Left ventricle myocardium inferior (tissue), 1 donor: ENCODE measurements at regions not wholly inside any gene's neighbourhood (a gene's known extent, or its start where the extent isn't known, plus 50 kb on each side); places are given as distances from the start of the nearest gene placed in this dataset.

Experiments
- DNase-seq: peaks from one replicate; pipeline ENCODE4 v3.0.0-alpha.2; 2020
- H3K27ac ChIP-seq: fragments of 200-600 bp; replicated peaks from 2 replicates; pipeline ENCODE4 v1.8.0; 2021
- H3K27me3 ChIP-seq: fragments of 200-600 bp; 2 replicates; pipeline ENCODE4 v1.8.0; 2021; ENCODE audit warnings: low read depth
- H3K36me3 ChIP-seq: fragments of 200-600 bp; 2 replicates; pipeline ENCODE4 v1.8.0; 2021
- H3K4me1 ChIP-seq: fragments of 200-600 bp; 2 replicates; pipeline ENCODE4 v1.8.0; 2021
- H3K4me3 ChIP-seq: fragments of 200-600 bp; 2 replicates; pipeline ENCODE4 v1.8.0; 2021; ENCODE audit warnings: mild to moderate bottlenecking, moderate library complexity
- H3K9me3 ChIP-seq: fragments of 200-600 bp; replicated peaks from 2 replicates; pipeline ENCODE4 v1.8.0; 2021
- intact Hi-C: fragments of 100-400 bp; cut with micrococcal nuclease; formaldehyde crosslinking; loops from one replicate; pipeline ENCODE4 v1.11.0; 2022
- TF ChIP-seq, protein P1 (sequence below): fragments of 200-600 bp; IDR thresholded peaks from 2 replicates; pipeline ENCODE4 v1.8.0; 2021; ENCODE audit warnings: antibody characterized with exemption, mild to moderate bottlenecking, borderline replicate concordance
- donor health status: DM: no; HTN: yes; CAD: no; lungs with severe emphysema.

- intact Hi-C loops: no loop called here
- DNase-seq: no peak
- no peak overlapping the region for H3K27ac ChIP-seq
- no peaks in the 10 kb centered on the region for H3K4me1 ChIP-seq
- peaks cover 24% of the 10 kb centered on the region for H3K27me3 ChIP-seq
- TF ChIP-seq, protein P1, sequence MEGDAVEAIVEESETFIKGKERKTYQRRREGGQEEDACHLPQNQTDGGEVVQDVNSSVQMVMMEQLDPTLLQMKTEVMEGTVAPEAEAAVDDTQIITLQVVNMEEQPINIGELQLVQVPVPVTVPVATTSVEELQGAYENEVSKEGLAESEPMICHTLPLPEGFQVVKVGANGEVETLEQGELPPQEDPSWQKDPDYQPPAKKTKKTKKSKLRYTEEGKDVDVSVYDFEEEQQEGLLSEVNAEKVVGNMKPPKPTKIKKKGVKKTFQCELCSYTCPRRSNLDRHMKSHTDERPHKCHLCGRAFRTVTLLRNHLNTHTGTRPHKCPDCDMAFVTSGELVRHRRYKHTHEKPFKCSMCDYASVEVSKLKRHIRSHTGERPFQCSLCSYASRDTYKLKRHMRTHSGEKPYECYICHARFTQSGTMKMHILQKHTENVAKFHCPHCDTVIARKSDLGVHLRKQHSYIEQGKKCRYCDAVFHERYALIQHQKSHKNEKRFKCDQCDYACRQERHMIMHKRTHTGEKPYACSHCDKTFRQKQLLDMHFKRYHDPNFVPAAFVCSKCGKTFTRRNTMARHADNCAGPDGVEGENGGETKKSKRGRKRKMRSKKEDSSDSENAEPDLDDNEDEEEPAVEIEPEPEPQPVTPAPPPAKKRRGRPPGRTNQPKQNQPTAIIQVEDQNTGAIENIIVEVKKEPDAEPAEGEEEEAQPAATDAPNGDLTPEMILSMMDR: no peak
- no peak overlapping the region for H3K4me3 ChIP-seq
- H3K9me3 ChIP-seq: no peaks in the 10 kb centered on the region
- no peaks in the 10 kb centered on the region for H3K36me3 ChIP-seq
Observed at GRCh38 chr7:156529956-156530355, 110.6 kb upstream of the RNF32 start.

DNA sequence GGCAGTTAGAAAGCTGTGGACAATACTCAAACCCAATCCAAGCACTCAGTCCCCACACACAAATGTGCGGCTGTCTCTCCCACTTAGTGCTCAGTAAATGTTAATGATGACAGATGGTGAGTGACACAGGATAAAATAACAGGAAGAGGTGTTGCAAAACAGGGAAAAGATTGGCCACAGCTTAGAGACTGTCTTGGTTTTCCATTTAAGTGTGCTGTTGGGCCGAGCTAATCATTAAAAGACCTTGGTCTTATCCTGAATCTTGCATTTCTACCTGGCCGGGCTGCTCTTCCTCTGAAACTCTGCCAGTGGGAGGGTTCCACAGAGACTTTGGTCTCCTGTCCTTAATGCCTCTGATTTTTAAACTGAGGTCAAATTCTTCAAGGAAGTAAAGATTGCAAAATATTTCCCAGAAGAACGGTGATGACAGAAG, 113.1 kb upstream of the RNF32 start:
- TF ChIP-seq, protein P1: no peak
- H3K9me3 ChIP-seq: no peaks in the 10 kb centered on the region
- no peaks in the 10 kb centered on the region for H3K36me3 ChIP-seq
- H3K4me3 ChIP-seq: no peak overlapping the region
- no peaks in the 10 kb centered on the region for H3K4me1 ChIP-seq
- peaks cover 24% of the 10 kb centered on the region for H3K27me3 ChIP-seq
- intact Hi-C loops: no loop called here
- DNase-seq: no peak
- H3K27ac ChIP-seq: no peak overlapping the region

DNA sequence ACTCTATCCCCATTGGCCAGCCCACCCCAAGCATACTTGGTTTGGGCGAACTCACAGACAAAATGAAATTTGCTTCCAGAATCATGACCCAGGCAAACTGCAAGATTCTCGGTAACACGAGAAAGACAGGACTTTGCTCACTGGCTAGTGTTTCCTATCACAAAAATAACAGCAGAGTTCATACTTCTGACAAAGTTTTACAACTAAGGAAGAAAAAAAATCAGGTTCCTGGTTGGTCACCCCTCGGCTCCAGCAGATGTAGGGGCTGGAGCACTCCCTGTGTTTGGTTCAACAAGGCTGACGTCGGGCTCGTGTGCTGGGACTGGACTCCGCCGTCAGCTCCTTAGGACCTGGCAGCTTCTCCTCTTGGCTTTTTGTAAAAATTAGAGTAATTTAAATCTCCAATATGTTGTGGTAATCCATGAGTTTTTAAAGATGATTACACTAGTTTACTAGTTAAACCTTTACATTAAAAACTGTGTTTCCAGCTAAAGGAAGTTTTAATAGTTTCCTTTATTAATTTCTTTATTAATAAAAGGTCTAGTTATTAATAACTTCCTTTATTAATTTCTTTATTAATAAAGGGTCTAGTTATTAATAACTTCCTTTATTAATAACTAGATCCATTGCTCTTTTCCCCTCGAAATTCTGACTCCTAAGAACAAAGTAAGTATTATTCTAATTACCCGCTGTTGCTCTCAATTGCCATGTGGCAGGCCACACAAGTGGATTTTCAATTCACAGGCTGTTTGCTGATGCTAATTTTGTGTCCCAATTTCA, 115.6 kb upstream of the RNF32 start:
- Histone ChIP-seq H3K27me3 (peaks cover 27% of the 10 kb centered on the region), H3K27ac (no peak overlapping the region), H3K9me3 (no peaks in the 10 kb centered on the region), H3K4me1 (no peaks in the 10 kb centered on the region), H3K4me3 (no peak overlapping the region), H3K36me3 (no peaks in the 10 kb centered on the region)
- DNase-seq: no peak
- intact Hi-C loops: no loop called here
- TF ChIP-seq, protein P1: no peak

DNA sequence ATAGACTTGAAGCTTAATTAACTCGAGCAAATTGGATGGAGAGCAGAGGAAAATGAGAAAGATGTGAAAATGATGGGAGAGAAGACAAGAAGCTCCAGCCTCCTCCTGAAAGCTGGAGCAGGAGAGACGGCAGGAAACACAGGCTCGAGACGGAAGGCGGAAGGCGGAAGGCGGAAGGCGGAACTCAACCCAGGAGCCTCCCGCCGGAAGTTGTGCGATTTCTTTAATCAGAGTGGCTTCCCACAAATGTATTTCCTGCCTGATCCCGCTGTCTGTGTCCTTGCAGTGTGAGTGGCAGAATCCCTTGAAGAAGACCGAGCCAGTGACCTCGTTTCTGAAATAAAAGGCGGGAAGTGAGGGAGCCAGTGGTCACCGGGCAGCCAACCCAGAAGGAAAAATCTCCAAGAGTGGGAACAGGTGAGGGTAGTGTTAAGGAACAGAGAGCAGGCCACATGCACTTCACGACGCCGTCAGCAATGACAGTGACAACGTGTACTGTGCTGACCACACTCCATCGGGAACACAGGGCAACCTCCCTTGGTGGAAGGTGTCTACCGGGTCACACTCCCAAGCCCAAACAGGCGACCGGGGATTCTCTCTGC, 117.0 kb upstream of the RNF32 start:
- no peaks in the 10 kb centered on the region for H3K4me1 ChIP-seq
- intact Hi-C loops: no loop called here
- H3K4me3 ChIP-seq: no peak overlapping the region
- TF ChIP-seq, protein P1: no peak
- DNase-seq: no peak
- peaks cover 29% of the 10 kb centered on the region for H3K27me3 ChIP-seq
- no peaks in the 10 kb centered on the region for H3K36me3 ChIP-seq
- no peaks in the 10 kb centered on the region for H3K9me3 ChIP-seq
- H3K27ac ChIP-seq: no peak overlapping the region

GRCh38 chr7:156522801-156523200, 117.8 kb upstream of the RNF32 start:
- TF ChIP-seq, protein P1: no peak
- no peaks in the 10 kb centered on the region for H3K36me3 ChIP-seq
- no peak overlapping the region for H3K27ac ChIP-seq
- H3K4me1 ChIP-seq: no peaks in the 10 kb centered on the region
- no peak overlapping the region for H3K4me3 ChIP-seq
- H3K27me3 ChIP-seq: peaks cover 27% of the 10 kb centered on the region
- DNase-seq: no peak
- intact Hi-C loops: no loop called here
- no peaks in the 10 kb centered on the region for H3K9me3 ChIP-seq
